ENCODE measurements at regions not wholly inside any gene's neighbourhood (a gene's known extent, or its start where the extent isn't known, plus 50 kb on each side); places are given as distances from the start of the nearest gene placed in this dataset.

GRCh38 chr1:79955966-79956365, 949.4 kb upstream of the ADGRL4 start:
- no peak for TF ChIP-seq POLR2A (IDR thresholded peaks at IDR 0.05)
- TF ChIP-seq, protein P1, sequence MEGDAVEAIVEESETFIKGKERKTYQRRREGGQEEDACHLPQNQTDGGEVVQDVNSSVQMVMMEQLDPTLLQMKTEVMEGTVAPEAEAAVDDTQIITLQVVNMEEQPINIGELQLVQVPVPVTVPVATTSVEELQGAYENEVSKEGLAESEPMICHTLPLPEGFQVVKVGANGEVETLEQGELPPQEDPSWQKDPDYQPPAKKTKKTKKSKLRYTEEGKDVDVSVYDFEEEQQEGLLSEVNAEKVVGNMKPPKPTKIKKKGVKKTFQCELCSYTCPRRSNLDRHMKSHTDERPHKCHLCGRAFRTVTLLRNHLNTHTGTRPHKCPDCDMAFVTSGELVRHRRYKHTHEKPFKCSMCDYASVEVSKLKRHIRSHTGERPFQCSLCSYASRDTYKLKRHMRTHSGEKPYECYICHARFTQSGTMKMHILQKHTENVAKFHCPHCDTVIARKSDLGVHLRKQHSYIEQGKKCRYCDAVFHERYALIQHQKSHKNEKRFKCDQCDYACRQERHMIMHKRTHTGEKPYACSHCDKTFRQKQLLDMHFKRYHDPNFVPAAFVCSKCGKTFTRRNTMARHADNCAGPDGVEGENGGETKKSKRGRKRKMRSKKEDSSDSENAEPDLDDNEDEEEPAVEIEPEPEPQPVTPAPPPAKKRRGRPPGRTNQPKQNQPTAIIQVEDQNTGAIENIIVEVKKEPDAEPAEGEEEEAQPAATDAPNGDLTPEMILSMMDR (IDR thresholded peaks at IDR 0.05): peak in 2 of 4 donors; percentile 11 to 18

Data from right lobe of liver (tissue), 4 donors.